ENCODE measurements at regions not wholly inside any gene's neighbourhood (a gene's known extent, or its start where the extent isn't known, plus 50 kb on each side); places are given as distances from the start of the nearest gene placed in this dataset.

GRCh38 chr6:67606906-67607828 lies 1027.9 kb upstream of the ADGRB3 start:
- no peak overlapping the region for H4K5ac ChIP-seq (ENCODE audit: insufficient read length, low read depth, low read length)
- H3K4ac ChIP-seq (replicated peaks; ENCODE audit: insufficient read length, low read depth, low read length), result no peak overlapping the region
- no peak overlapping the region for H3K56ac ChIP-seq (replicated peaks; ENCODE audit: insufficient read length, low read depth, low read length)
- H3K9ac ChIP-seq (replicated peaks in 1 of 4; ENCODE audit: extremely low read depth in 1 of 4, low read depth in 3 of 4, low read length in 3 of 4), result no peak overlapping the region
- H3K14ac ChIP-seq (ENCODE audit: insufficient read length), result no peak overlapping the region
- TF ChIP-seq EP300 (IDR thresholded peaks at IDR 0.05; ENCODE audit: borderline replicate concordance in 1 of 2, low read depth in 2 of 2, low read length in 2 of 2) (no peak), TCF12 (IDR thresholded peaks at IDR 0.05; ENCODE audit: low read depth, low read length) (no peak), JUN (IDR thresholded peaks at IDR 0.05; ENCODE audit: low read depth, low read length) (no peak), E2F6 (IDR thresholded peaks at IDR 0.05) (no peak), POU5F1 (IDR thresholded peaks at IDR 0.05; ENCODE audit: low read depth, low read length) (no peak), KDM4A (IDR thresholded peaks at IDR 0.05; ENCODE audit: low read depth, low read length, severe bottlenecking) (no peak), TAF7 (optimal IDR thresholded peaks at IDR 0.05; ENCODE audit: borderline replicate concordance, low read depth, low read length) (no peak), POLR2A (IDR thresholded peaks at IDR 0.05; ENCODE audit: control extremely low read depth in 1 of 2, low read depth in 2 of 2, low read length in 2 of 2) (no peak)
- TF ChIP-seq, protein P1, sequence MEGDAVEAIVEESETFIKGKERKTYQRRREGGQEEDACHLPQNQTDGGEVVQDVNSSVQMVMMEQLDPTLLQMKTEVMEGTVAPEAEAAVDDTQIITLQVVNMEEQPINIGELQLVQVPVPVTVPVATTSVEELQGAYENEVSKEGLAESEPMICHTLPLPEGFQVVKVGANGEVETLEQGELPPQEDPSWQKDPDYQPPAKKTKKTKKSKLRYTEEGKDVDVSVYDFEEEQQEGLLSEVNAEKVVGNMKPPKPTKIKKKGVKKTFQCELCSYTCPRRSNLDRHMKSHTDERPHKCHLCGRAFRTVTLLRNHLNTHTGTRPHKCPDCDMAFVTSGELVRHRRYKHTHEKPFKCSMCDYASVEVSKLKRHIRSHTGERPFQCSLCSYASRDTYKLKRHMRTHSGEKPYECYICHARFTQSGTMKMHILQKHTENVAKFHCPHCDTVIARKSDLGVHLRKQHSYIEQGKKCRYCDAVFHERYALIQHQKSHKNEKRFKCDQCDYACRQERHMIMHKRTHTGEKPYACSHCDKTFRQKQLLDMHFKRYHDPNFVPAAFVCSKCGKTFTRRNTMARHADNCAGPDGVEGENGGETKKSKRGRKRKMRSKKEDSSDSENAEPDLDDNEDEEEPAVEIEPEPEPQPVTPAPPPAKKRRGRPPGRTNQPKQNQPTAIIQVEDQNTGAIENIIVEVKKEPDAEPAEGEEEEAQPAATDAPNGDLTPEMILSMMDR (IDR thresholded peaks at IDR 0.05; ENCODE audit: control extremely low read depth in 1 of 3, insufficient read depth in 1 of 3, low read depth in 1 of 3, low read length in 3 of 3), result no peak
- no peak for FAIRE-seq
- no peak overlapping the region for H4K8ac ChIP-seq (ENCODE audit: extremely low read depth, insufficient read depth, low read length)
- H3K27ac ChIP-seq (ENCODE audit: low read depth, low read length), result no peak overlapping the region
- no peak overlapping the region for H3K4me3 ChIP-seq (ENCODE audit: extremely low read depth in 1 of 4, insufficient read depth in 2 of 4, low read depth in 3 of 4, low read length in 4 of 4)
- H3K36me3 ChIP-seq (ENCODE audit: control insufficient read depth in 2 of 4, insufficient read depth in 4 of 4, low read length in 3 of 4), result no peaks in the 10 kb centered on the region
- 93% methylated on average over 5 of the region's 5 CpGs; no CpG with 5 or more reads in 1 of the 2 experiments for WGBS, 2 experiments (ENCODE audit: extremely low coverage in 1 of 2, insufficient coverage in 1 of 2, insufficient read length in 1 of 2, insufficient replicate concordance in 2 of 2, low coverage in 1 of 2, low lambda C conversion rate in 2 of 2, missing lambda C conversion rate in 1 of 2)
- no peak overlapping the region for H2BK12ac ChIP-seq (ENCODE audit: low read depth, low read length)
- H2BK5ac ChIP-seq (ENCODE audit: low read depth, low read length), result no peak overlapping the region
- H4K20me1 ChIP-seq (replicated peaks in 1 of 2; ENCODE audit: control insufficient read depth in 1 of 2, insufficient read depth in 2 of 2, low read length in 2 of 2), result no peaks in the 10 kb centered on the region
- no peak overlapping the region for H2AFZ ChIP-seq (ENCODE audit: low read length)
- no peak overlapping the region for H2BK20ac ChIP-seq (ENCODE audit: low read length)
- no peak overlapping the region for H2AK5ac ChIP-seq (ENCODE audit: low read depth, low read length)
- CTCF ChIA-PET (ENCODE audit: partially characterized antibody), result no interaction called here
- H3K23me2 ChIP-seq (ENCODE audit: low read depth, low read length), result no peaks in the 10 kb centered on the region
- H2BK15ac ChIP-seq (ENCODE audit: low read length), result no peak overlapping the region
- no peak overlapping the region for H3K23ac ChIP-seq (ENCODE audit: insufficient read length)
- H3K79me2 ChIP-seq (ENCODE audit: control insufficient read depth in 1 of 2, insufficient read depth in 2 of 2, low read length in 2 of 2), result no peaks in the 10 kb centered on the region
- H3K9me3 ChIP-seq (ENCODE audit: insufficient read depth in 2 of 2, low read depth in 1 of 2, low read length in 1 of 2), result no peaks in the 10 kb centered on the region; a peak in 1 of 4 replicates
- DNase-seq (ENCODE audit: low read depth in 1 of 2, low spot score in 2 of 2), result no peak
- no peaks in the 10 kb centered on the region for H3K79me1 ChIP-seq (ENCODE audit: low read depth, low read length)
- H3K18ac ChIP-seq (ENCODE audit: extremely low read depth, low read length), result no peak overlapping the region
- no peaks in the 10 kb centered on the region for H3K4me1 ChIP-seq (replicated peaks in 1 of 4; ENCODE audit: control insufficient read depth in 3 of 4, insufficient read depth in 4 of 4, low read length in 3 of 4)
- H3K4me2 ChIP-seq (ENCODE audit: insufficient read depth in 1 of 2, low read depth in 2 of 2, low read length in 2 of 2), result no peak overlapping the region
- no peaks in the 10 kb centered on the region for H3K27me3 ChIP-seq (replicated peaks in 1 of 4; ENCODE audit: control insufficient read depth in 3 of 4, extremely low read depth in 1 of 4, insufficient read depth in 3 of 4, low read length in 3 of 4)
- H2BK120ac ChIP-seq (replicated peaks; ENCODE audit: low read depth, low read length), result no peak overlapping the region
- POLR2A ChIA-PET (ENCODE audit: partially characterized antibody), result no interaction called here
- H4K91ac ChIP-seq (replicated peaks; ENCODE audit: insufficient read length, low read length), result no peak overlapping the region

All from H1 (cell line).